ENCODE measurements at regions not wholly inside any gene's neighbourhood (a gene's known extent, or its start where the extent isn't known, plus 50 kb on each side); places are given as distances from the start of the nearest gene placed in this dataset.

GRCh38 chr5:158485047-158485446, 614.7 kb downstream of the EBF1 start:
- Histone ChIP-seq H3K27ac (no peak overlapping the region), H3K4me3 (no peak overlapping the region), H3K4me1 (peaks cover 12% of the 10 kb centered on the region), H3K27me3 (no peaks in the 10 kb centered on the region), H3K9me3 (no peaks in the 10 kb centered on the region), H3K36me3 (replicated peaks in 1 of 2; ENCODE audit: insufficient read depth in 1 of 2, low read depth in 2 of 2) (no peaks in the 10 kb centered on the region)
- WGBS, 2 donors = 82 to 89% methylated on average over 10 of the region's 10 CpGs
- intact Hi-C loops (cut with DNase I) = no loop called here
- DNase-seq = peak in 2 of 4 donors; percentile 13 to 19
- TF ChIP-seq CTCF (IDR thresholded peaks at IDR 0.05) (no peak), POLR2A (IDR thresholded peaks at IDR 0.05) (no peak)
- peak; percentile 36 for ATAC-seq

GRCh38 chr5:158484150-158484549, 615.6 kb downstream of the EBF1 start:
- H3K27me3 ChIP-seq = no peaks in the 10 kb centered on the region
- no peak for TF ChIP-seq CTCF (IDR thresholded peaks at IDR 0.05)
- no peak for TF ChIP-seq POLR2A (IDR thresholded peaks at IDR 0.05)
- DNase-seq (no peak), ATAC-seq (no peak)
- H3K9me3 ChIP-seq = no peaks in the 10 kb centered on the region
- 37 to 39% methylated on average over 1 of the region's 1 CpG for WGBS, 2 donors
- intact Hi-C loops (cut with DNase I) = no loop called here
- peaks cover 15% of the 10 kb centered on the region for H3K4me1 ChIP-seq
- H3K36me3 ChIP-seq (replicated peaks in 1 of 2; ENCODE audit: insufficient read depth in 1 of 2, low read depth in 2 of 2) = no peaks in the 10 kb centered on the region
- H3K27ac ChIP-seq = no peak overlapping the region
- no peak overlapping the region for H3K4me3 ChIP-seq

- 40 to 44% methylated on average over 6 of the region's 6 CpGs for WGBS, 2 donors
- DNase-seq (no peak), ATAC-seq (no peak)
- Histone ChIP-seq H3K27me3 (no peaks in the 10 kb centered on the region), H3K9me3 (no peaks in the 10 kb centered on the region), H3K4me1 (peaks cover 17% of the 10 kb centered on the region), H3K4me3 (no peak overlapping the region), H3K36me3 (replicated peaks in 1 of 2; ENCODE audit: insufficient read depth in 1 of 2, low read depth in 2 of 2) (no peaks in the 10 kb centered on the region), H3K27ac (no peak overlapping the region)
- intact Hi-C loops (cut with DNase I) = no loop called here
- TF ChIP-seq POLR2A (IDR thresholded peaks at IDR 0.05) (no peak), CTCF (IDR thresholded peaks at IDR 0.05) (no peak)
These were observed 616.3 kb downstream of the EBF1 start for GRCh38 chr5:158483281-158483860.

GRCh38 chr5:158482125-158482524, 617.6 kb downstream of the EBF1 start:
- TF ChIP-seq CTCF (IDR thresholded peaks at IDR 0.05) = no peak
- TF ChIP-seq POLR2A (IDR thresholded peaks at IDR 0.05) = no peak
- Histone ChIP-seq H3K27ac (no peak overlapping the region), H3K4me1 (peaks cover 17% of the 10 kb centered on the region), H3K9me3 (no peaks in the 10 kb centered on the region), H3K4me3 (no peak overlapping the region), H3K36me3 (replicated peaks in 1 of 2; ENCODE audit: insufficient read depth in 1 of 2, low read depth in 2 of 2) (no peaks in the 10 kb centered on the region), H3K27me3 (no peaks in the 10 kb centered on the region)
- intact Hi-C loops (cut with DNase I) = no loop called here
- DNase-seq = no peak
- no peak for ATAC-seq
- 72 to 91% methylated on average over 1 to 2 of the region's 2 CpGs for WGBS, 2 donors

- 72 to 84% methylated on average over 6 of the region's 6 CpGs for WGBS, 2 donors
These were observed 619.2 kb upstream of the CLINT1 start for GRCh38 chr5:158478139-158478538.

More at GRCh38 chr5:158478139-158478538, 619.2 kb upstream of the CLINT1 start:
- no peaks in the 10 kb centered on the region for H3K36me3 ChIP-seq (replicated peaks in 1 of 2; ENCODE audit: insufficient read depth in 1 of 2, low read depth in 2 of 2)
- TF ChIP-seq POLR2A (IDR thresholded peaks at IDR 0.05) (no peak), CTCF (IDR thresholded peaks at IDR 0.05) (no peak)
- H3K9me3 ChIP-seq = no peaks in the 10 kb centered on the region
- no peaks in the 10 kb centered on the region for H3K27me3 ChIP-seq
- no peak overlapping the region for H3K4me3 ChIP-seq
- ATAC-seq = no peak
- H3K4me1 ChIP-seq = peaks cover 6% of the 10 kb centered on the region
- intact Hi-C loops (cut with DNase I) = no loop called here
- DNase-seq = no peak
- H3K27ac ChIP-seq = no peak overlapping the region
